ENCODE measurements at regions not wholly inside any gene's neighbourhood (a gene's known extent, or its start where the extent isn't known, plus 50 kb on each side); places are given as distances from the start of the nearest gene placed in this dataset.
A peak's percentile ranks its signal among the peaks of the same experiment; 100 is the strongest.
"Not testable (repeated sequence)": the region's sequence is repeated elsewhere in the genome, so short reads cannot be mapped to it uniquely, and the experiment has no call there.

DNA sequence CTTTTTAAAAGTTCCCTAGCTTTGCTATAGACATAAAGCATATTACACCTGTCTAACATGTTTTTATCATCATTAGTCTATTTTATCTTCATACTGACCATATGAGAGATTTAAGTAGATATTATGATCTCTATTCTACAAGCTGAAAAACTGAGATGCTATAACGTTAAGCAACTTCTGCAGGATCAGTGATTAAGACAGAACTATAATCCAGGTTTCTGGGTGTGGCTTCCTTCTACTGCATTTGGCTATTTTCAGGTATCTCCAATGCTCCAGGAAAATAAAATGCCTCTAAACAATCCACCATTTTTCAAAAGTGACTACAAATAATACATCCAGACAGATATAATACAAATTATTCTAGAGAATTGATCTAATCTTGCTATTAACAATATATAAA is 53.4 kb downstream of the RGS2 start:
- no peak for DNase-seq (ENCODE audit: low read depth)

- no peak for DNase-seq (ENCODE audit: low read depth)
Measured at GRCh38 chr1:192866241-192866868, 57.5 kb downstream of the RGS2 start.

GRCh38 chr1:192867180-192867579 is 58.3 kb downstream of the RGS2 start:
- no peak for DNase-seq (ENCODE audit: low read depth)

DNA sequence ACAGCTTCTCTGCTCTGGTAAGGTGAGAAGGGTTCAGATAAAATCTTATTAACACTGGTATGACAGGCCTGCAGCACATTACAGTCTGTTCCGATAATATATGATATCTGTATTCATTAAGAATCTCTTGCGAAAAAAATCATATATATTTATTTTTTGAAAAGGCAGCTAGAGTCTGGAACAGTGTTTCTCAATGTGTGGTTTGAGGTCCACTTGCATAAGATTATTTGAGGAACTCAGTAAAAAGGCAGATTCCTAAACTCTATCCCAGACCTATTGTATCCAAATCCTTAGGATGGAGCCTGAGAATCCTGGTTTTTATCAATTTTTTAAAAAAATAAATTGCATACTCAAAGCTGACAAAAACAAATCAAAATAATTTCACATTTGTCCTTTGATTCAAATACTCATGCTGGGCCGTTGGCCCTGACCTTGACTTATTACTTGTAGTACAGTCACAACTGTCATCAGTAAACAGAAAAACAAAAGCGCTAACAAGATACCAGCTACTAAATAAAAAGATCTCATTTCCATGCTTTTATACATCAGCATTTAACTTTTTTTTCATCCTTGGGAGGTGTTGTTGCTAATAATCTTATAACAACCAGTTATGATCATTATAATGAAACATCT is 60.6 kb downstream of the RGS2 start:
- DNase-seq (ENCODE audit: low read depth) = no peak

GRCh38 chr1:192872010-192872409 is 63.2 kb downstream of the RGS2 start:
- DNase-seq (ENCODE audit: low read depth) = no peak

DNA sequence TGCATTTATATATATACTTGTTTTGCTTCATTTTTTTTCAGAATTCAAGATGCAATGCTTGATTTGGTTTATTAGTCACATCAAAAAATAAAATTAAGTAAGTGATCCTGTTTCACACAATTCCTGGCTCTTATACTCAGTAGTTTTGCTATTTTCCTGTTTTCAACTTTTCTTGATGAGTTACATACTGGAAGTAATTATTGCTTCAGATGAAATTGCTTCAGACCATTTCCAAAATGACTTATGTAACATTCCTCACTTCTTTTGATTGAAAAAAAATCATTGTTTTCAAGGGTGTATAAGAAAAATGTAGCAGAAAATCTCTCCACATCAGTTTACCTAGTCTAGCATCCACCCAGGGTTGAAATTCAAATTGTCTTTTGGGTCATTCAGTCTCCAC is 65.0 kb downstream of the RGS2 start:
- no peak for DNase-seq (ENCODE audit: low read depth)

DNA sequence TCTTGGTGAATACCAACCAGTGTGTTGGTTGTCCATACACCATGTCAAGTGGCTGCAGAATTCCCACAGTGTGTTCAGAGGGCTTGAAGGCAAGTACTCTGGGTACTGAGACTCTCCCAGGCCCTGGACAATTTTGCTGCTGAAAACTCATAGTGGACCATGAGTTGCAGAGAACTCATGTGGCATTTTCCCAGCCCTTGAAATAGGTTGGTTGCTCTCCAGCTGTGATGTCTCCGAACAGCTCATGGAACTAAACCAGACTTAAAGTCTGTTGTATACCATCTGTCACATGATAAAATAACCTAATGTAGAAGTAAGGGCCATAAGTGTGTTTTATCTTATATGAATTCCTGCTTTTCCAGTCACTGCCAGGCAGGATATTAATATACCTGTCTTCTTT is 67.8 kb downstream of the RGS2 start:
- DNase-seq (ENCODE audit: low read depth) = no peak

- no peak for DNase-seq (ENCODE audit: low read depth)
Measured at GRCh38 chr1:192877283-192877886, 68.5 kb downstream of the RGS2 start.

- no peak for DNase-seq (ENCODE audit: low read depth)
Measured at GRCh38 chr1:192878249-192878648, 69.4 kb downstream of the RGS2 start.

- no peak for DNase-seq (ENCODE audit: low read depth)
Measured at GRCh38 chr1:192879406-192879805, 70.6 kb downstream of the RGS2 start.

- DNase-seq (ENCODE audit: low read depth) = no peak
Measured at GRCh38 chr1:192880231-192880630, 71.4 kb downstream of the RGS2 start.

GRCh38 chr1:192884241-192884640 is 75.4 kb downstream of the RGS2 start:
- no peak for DNase-seq (ENCODE audit: low read depth)

DNA sequence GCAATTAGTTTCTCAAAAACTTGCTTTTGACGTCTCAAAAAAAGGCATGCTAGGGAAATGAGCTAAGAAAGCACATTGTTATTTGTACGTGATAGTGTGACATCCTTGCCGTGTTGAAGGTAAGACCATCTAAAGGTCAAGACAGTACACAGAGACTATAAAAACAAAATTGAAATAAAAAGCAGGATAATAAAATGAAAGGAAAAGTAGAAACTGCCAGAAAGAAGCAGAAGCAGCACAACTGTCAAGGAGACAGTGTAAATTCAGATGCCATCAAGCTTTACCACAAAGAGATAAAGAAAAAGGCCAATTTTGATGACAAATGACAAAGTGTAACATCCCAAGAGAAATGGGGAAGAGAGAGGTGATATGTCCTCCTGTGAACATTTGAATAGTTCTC is 76.5 kb downstream of the RGS2 start:
- DNase-seq (ENCODE audit: low read depth) = not testable (repeated sequence)

- DNase-seq (ENCODE audit: low read depth) = no peak
Measured at GRCh38 chr1:192887426-192887825, 78.6 kb downstream of the RGS2 start.

DNA sequence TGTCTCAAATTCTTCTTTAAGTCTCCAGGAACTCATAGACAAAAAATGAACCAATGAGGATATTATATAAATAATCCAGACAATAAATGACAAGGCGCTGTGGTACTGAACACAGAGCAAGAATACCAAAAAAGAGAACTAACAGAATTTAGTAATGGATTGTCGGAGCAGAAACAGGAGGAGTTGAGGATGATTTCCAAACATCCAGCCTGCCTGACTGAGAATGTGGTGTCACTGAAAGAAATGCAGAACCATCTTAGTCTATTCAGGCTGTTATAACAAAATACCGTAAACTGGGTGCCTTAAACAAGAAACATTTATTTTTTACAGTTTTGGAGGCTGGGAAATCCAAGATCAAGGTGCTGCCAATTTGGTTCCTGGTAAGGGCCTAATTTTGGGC is 79.7 kb downstream of the RGS2 start:
- DNase-seq (ENCODE audit: low read depth) = no peak

DNA sequence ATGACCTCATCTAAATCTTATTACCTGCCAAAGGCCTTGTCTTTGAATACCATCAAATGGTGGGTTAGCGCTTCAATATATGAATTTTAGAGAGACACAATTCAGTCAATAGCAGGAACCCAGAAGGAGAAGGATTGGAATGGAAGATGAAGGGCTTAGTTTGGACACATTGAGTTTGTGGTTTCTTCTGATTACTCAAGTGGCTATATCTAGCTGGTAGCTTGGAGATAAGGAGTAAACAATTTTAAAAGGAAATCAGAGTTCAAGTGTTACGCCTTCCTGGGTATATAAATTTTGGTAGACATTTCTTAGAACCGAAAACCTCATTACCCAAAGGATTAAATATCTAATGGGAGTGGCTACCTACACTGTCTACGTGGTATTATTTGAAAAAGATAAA is 80.2 kb downstream of the RGS2 start:
- no peak for DNase-seq (ENCODE audit: low read depth)

DNA sequence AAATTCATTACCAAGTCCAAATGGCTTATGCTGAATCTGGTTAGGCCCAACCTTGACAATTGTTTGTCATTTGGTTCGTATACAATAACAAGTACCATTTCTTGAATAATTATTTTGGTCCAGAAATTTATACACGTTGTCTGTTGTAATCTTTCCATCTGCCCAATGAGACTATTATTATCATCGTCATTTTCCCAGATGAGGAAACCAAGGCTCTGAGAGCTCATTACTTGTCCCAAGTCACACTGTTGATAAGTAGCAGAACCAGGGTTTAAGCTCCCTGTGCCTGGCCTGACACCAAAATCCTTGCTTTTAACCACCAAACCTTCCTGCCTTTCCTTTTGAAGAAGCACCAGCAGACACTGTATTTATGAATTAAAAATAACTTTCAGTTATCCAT is 81.3 kb downstream of the RGS2 start:
- no peak for DNase-seq (ENCODE audit: low read depth)

- DNase-seq (ENCODE audit: low read depth) = no peak
Measured at GRCh38 chr1:192892934-192893333, 84.1 kb downstream of the RGS2 start.

DNA sequence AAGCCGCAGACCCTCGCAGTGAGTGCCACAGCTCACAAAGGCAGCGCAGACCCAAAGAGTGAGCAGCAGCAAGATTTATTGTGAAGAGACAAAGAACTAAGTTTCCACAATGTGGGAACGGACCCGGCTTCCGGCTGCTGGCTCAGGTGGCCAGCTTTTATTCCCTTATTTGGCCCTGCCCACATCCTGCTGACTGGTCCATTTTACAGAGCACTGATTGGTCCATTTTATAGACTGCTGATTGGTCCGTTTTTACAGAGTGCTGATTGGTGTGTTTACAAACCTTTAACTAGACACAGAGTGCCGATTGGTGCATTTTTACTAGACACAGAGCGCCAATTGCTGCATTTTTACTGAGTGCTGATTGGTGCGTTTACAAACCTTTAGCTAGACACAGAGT is 86.6 kb downstream of the RGS2 start:
- DNase-seq (ENCODE audit: low read depth) = not testable (repeated sequence)

DNA sequence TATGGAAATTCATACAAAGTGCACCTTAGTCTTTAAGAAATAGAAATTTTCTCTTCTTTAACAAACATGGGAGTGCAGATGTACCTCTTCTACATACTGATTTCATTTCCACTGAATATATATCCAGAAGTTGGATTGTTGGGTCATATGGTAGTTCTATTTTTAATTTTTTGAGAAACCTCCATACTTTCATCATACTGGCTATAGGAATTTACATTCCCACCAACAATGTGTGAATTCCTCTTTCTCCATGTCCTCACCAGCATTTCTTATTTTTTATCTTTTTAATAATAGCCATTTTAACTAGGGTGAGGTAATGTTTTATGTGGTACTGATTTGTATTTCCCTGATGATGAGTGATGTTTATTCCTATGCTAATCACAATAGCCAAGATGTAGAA is 87.5 kb downstream of the RGS2 start:
- no peak for DNase-seq (ENCODE audit: low read depth)

GRCh38 chr1:192901500-192901899 is 92.7 kb downstream of the RGS2 start:
- DNase-seq (ENCODE audit: low read depth) = no peak

DNA sequence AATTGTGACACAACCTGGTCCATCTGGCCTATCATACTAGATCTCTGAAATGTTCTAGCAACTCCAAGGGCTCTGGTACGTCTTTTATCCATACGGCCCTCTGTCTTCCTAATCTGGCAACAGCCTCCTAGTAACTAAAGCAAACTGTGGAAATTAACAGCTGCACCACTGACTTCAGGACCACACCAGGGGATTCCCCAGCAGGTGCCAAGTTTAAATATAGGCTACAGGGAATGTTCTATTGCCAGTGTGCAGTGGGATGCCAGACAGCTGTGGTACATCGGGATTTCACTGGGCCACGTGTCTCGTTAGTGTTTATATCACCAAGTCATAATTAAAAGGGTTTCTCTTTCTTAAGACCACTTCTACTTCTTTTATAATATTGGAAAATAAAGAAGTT is 94.3 kb downstream of the RGS2 start:
- DNase-seq (ENCODE audit: low read depth) = no peak

- DNase-seq (ENCODE audit: low read depth) = peak; percentile 86
Measured at GRCh38 chr1:192904438-192904895, 95.6 kb downstream of the RGS2 start.

DNA sequence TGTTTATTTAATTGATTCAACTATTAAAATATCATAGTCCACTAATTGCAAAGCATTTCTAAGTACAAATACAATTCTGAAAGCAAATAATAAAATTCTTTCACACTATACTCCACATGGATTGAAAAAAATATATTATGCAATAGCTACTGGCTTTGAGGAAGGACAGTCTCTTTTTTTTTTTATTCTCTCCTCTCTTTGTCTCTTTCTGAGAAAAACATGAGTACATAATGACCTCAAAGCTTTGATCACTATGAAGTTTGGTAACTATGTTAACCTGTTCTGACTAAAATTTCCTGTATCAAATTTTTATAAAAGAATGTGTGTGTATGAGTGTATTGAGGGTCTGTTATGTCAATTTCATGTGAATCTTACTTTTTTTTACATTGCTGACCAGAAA is 96.2 kb downstream of the RGS2 start:
- DNase-seq (ENCODE audit: low read depth) = no peak

Measured in stromal cell of bone marrow (primary cell).